Keratinocyte (primary cell): ENCODE measurements at regions not wholly inside any gene's neighbourhood (a gene's known extent, or its start where the extent isn't known, plus 50 kb on each side); places are given as distances from the start of the nearest gene placed in this dataset.

ENCODE experiments used
- CTCF ChIP-seq, 3 experiments: IDR thresholded peaks in 1 of 3; conservative IDR thresholded peaks in 1 of 3; optimal IDR thresholded peaks in 1 of 3; 2 replicates in 2 of 3; 3 replicates in 1 of 3; pipeline versions ENCODE3 to v1.5.1; 2011; ENCODE audit warnings: low read length in 3 of 3, mild to moderate bottlenecking in 3 of 3, moderate library complexity in 2 of 3, control low read depth in 1 of 3, inconsistent platforms in 1 of 3; ENCODE audit not compliant: insufficient read depth in 2 of 3; ENCODE audit errors: extremely low read depth in 1 of 3
- EZH2 ChIP-seq: IDR thresholded peaks from one replicate; pipeline ENCODE4 v1.6.1; 2012; ENCODE audit warnings: inconsistent platforms, mild to moderate bottlenecking, low read length, moderate library complexity

GRCh38 chr14:38883127-38883526, 219.9 kb downstream of the SEC23A start:
- TF ChIP-seq CTCF (optimal IDR thresholded peaks at IDR 0.05 in 1 of 3, IDR thresholded peaks at IDR 0.05 in 1 of 3, conservative IDR thresholded peaks at IDR 0.05 in 1 of 3; ENCODE audit: extremely low read depth in 1 of 3, insufficient read depth in 2 of 3, low read length in 3 of 3) = no peak
- TF ChIP-seq EZH2 = no peak
